Retinal pigment epithelial cell (primary cell): ENCODE measurements at regions not wholly inside any gene's neighbourhood (a gene's known extent, or its start where the extent isn't known, plus 50 kb on each side); places are given as distances from the start of the nearest gene placed in this dataset.

Source experiments
- DNase-seq: peaks from one replicate; pipeline ENCODE4 v3.0.0-alpha.2; 2010; ENCODE audit warnings: low read depth
- H3K4me3 ChIP-seq: 2 replicates; pipeline ENCODE4 v1.5.1; 2011; ENCODE audit warnings: mild to moderate bottlenecking, low read length, control low read depth, moderate library complexity
- CTCF ChIP-seq: conservative IDR thresholded peaks from 2 replicates; pipeline ENCODE4 v1.5.1; 2011; ENCODE audit warnings: low read depth, low read length, control low read depth, inconsistent platforms

- no peak overlapping the region for H3K4me3 ChIP-seq
- no peak for DNase-seq
- TF ChIP-seq CTCF: peak; percentile 12
These were observed 110.9 kb upstream of the LPAR1 start for GRCh38 chr9:111149018-111149759.

- no peak overlapping the region for H3K4me3 ChIP-seq
- TF ChIP-seq CTCF: no peak
- no peak for DNase-seq
These were observed 110.1 kb upstream of the LPAR1 start for GRCh38 chr9:111148052-111149017.

GRCh38 chr9:111147041-111147440 is 108.8 kb upstream of the LPAR1 start:
- no peak overlapping the region for H3K4me3 ChIP-seq
- DNase-seq: no peak
- TF ChIP-seq CTCF: no peak

GRCh38 chr9:111144741-111145140 is 106.5 kb upstream of the LPAR1 start:
- no peak for DNase-seq
- no peak overlapping the region for H3K4me3 ChIP-seq
- no peak for TF ChIP-seq CTCF

GRCh38 chr9:111136180-111136579 is 97.9 kb upstream of the LPAR1 start:
- TF ChIP-seq CTCF: no peak
- H3K4me3 ChIP-seq: no peak overlapping the region
- DNase-seq: no peak

GRCh38 chr9:111131211-111131610 is 92.9 kb upstream of the LPAR1 start:
- DNase-seq: no peak
- no peak for TF ChIP-seq CTCF

GRCh38 chr9:111120526-111120925 is 82.3 kb upstream of the LPAR1 start:
- DNase-seq: no peak
- no peak for TF ChIP-seq CTCF
- H3K4me3 ChIP-seq: no peak overlapping the region

More at GRCh38 chr9:111131211-111131610, 92.9 kb upstream of the LPAR1 start:
- H3K4me3 ChIP-seq: no peak overlapping the region
